HepG2 (cell line): ENCODE measurements at regions not wholly inside any gene's neighbourhood (a gene's known extent, or its start where the extent isn't known, plus 50 kb on each side); places are given as distances from the start of the nearest gene placed in this dataset.

ENCODE experiments used
- BRCA1 ChIP-seq: sonication (generic); formaldehyde crosslinking; IDR thresholded peaks from 2 replicates; pipeline ENCODE4 v1.4.0; 2020; ENCODE audit warnings: missing genetic modification reagents
- DMTF1 ChIP-seq: sonication (generic); formaldehyde crosslinking; IDR thresholded peaks from 2 replicates; pipeline ENCODE4 v1.4.0; 2020; ENCODE audit warnings: mild to moderate bottlenecking, missing genetic modification reagents
- JUND ChIP-seq: sonication (generic); formaldehyde crosslinking; IDR thresholded peaks from 2 replicates; pipeline ENCODE4 v1.8.0; 2022; ENCODE audit warnings: mild to moderate bottlenecking, missing genetic modification reagents
- NFRKB ChIP-seq: fragments of 450-650 bp; IDR thresholded peaks from 2 replicates; pipeline ENCODE4 v1.6.1; 2017
- ZBTB40 ChIP-seq, 2 experiments: fragments of 450-650 bp in 1 of 2; sonication (generic) in 1 of 2; formaldehyde crosslinking in 1 of 2; IDR thresholded peaks; 2 replicates each; pipeline versions ENCODE4 v1.6.1 to v1.8.0; 2016 to 2022; ENCODE audit warnings: antibody characterized with exemption in 1 of 2, mild to moderate bottlenecking in 1 of 2, missing genetic modification reagents in 1 of 2
- ZBTB46 ChIP-seq: sonication (generic); formaldehyde crosslinking; IDR thresholded peaks from 2 replicates; pipeline ENCODE4 v1.4.0; 2020; ENCODE audit warnings: mild to moderate bottlenecking, missing genetic modification reagents, borderline replicate concordance
- ZC3H4 ChIP-seq: sonication (generic); formaldehyde crosslinking; IDR thresholded peaks from 2 replicates; pipeline ENCODE4 v1.4.0; 2020; ENCODE audit warnings: missing genetic modification reagents, borderline replicate concordance
- ZFX ChIP-seq: sonication (generic); formaldehyde crosslinking; IDR thresholded peaks from 2 replicates; pipeline ENCODE4 v1.4.0; 2020; ENCODE audit warnings: mild to moderate bottlenecking, low read depth, missing genetic modification reagents, moderate library complexity
- ZNF263 ChIP-seq: sonication (generic); formaldehyde crosslinking; IDR thresholded peaks from 2 replicates; pipeline ENCODE4 v1.4.0; 2020; ENCODE audit warnings: missing genetic modification reagents
- ZSCAN30 ChIP-seq: sonication (generic); formaldehyde crosslinking; IDR thresholded peaks from 2 replicates; pipeline ENCODE4 v1.5.0; 2020; ENCODE audit warnings: mild to moderate bottlenecking, missing genetic modification reagents
- ZSCAN31 ChIP-seq: sonication (generic); formaldehyde crosslinking; IDR thresholded peaks from 2 replicates; pipeline ENCODE4 v1.5.0; 2020; ENCODE audit warnings: low read depth, mild to moderate bottlenecking, missing genetic modification reagents
- ZUFSP ChIP-seq: sonication (generic); formaldehyde crosslinking; IDR thresholded peaks from 2 replicates; pipeline ENCODE4 v1.9.0; 2021; ENCODE audit warnings: missing genetic modification reagents, mild to moderate bottlenecking, borderline replicate concordance

GRCh38 chr7:46282155-46282554 lies 361.1 kb upstream of the IGFBP3 start:
- TF ChIP-seq ZUFSP (CRISPR knock-in tag), result no peak
- no peak for TF ChIP-seq JUND
- TF ChIP-seq ZC3H4 (CRISPR knock-in tag), result no peak
- TF ChIP-seq ZBTB40 (IDR thresholded peaks at IDR 0.05), result no peak
- TF ChIP-seq ZBTB40 (CRISPR knock-in tag; IDR thresholded peaks at IDR 0.05), result no peak
- no peak for TF ChIP-seq ZSCAN30 (CRISPR knock-in tag)
- no peak for TF ChIP-seq DMTF1
- no peak for TF ChIP-seq BRCA1 (CRISPR knock-in tag)
- TF ChIP-seq NFRKB, result no peak
- TF ChIP-seq ZFX (CRISPR knock-in tag), result no peak
- TF ChIP-seq ZNF263 (CRISPR knock-in tag), result no peak
- no peak for TF ChIP-seq ZBTB46
- no peak for TF ChIP-seq ZSCAN31 (CRISPR knock-in tag)
